Activated CD8-positive, alpha-beta T cell treated with anti-CD3 and anti-CD28 coated beads for 36 hours (primary cell): ENCODE measurements at regions not wholly inside any gene's neighbourhood (a gene's known extent, or its start where the extent isn't known, plus 50 kb on each side); places are given as distances from the start of the nearest gene placed in this dataset.

Experiments used
- ATAC-seq: fragments of 200-7000 bp; cut with Tn5 transposase; one replicate; pipeline ENCODE4 v1.10.0; 2021; ENCODE audit warnings: mild to moderate bottlenecking, moderate library complexity
- CTCF ChIA-PET: fragments of 350-600 bp; sonication (Branson Sonifier 250); formaldehyde crosslinking; loops from one replicate; lab custom pipeline; 2021; ENCODE audit warnings: antibody characterized with exemption; lab: Charles Lee
- POLR2A ChIA-PET: fragments of 350-600 bp; sonication (Branson Sonifier 250); formaldehyde crosslinking; loops from one replicate; lab custom pipeline; 2021; ENCODE audit warnings: antibody characterized with exemption; lab: Charles Lee
- DNase-seq: peaks from one replicate; pipeline ENCODE4 v3.0.0-alpha.2; 2020
- H3K27ac Mint-ChIP-seq: one replicate; pipeline ENCODE4 v1.8.0; 2021; ENCODE audit warnings: mild to moderate bottlenecking, mixed read lengths
- H3K27me3 Mint-ChIP-seq: one replicate; pipeline ENCODE4 v1.8.0; 2021; ENCODE audit warnings: mixed read lengths
- H3K36me3 Mint-ChIP-seq: one replicate; pipeline ENCODE4 v1.8.0; 2021; ENCODE audit warnings: low read depth, mixed read lengths
- H3K4me1 Mint-ChIP-seq: one replicate; pipeline ENCODE4 v1.8.0; 2021; ENCODE audit warnings: low read depth, mixed read lengths
- H3K4me3 Mint-ChIP-seq: one replicate; pipeline ENCODE4 v1.8.0; 2021; ENCODE audit warnings: mild to moderate bottlenecking, moderate library complexity, mixed read lengths
- H3K9me3 Mint-ChIP-seq: one replicate; pipeline ENCODE4 v1.8.0; 2021; ENCODE audit warnings: mixed read lengths
- intact Hi-C: fragments of 100-400 bp; cut with micrococcal nuclease; formaldehyde crosslinking; loops from one replicate; pipeline ENCODE4 v1.10.0; 2022
- TF ChIP-seq, protein P1 (sequence below): fragments of 200-600 bp; IDR thresholded peaks from one replicate; pipeline ENCODE4 v1.8.0; 2022; ENCODE audit warnings: antibody characterized with exemption, mild to moderate bottlenecking

DNA sequence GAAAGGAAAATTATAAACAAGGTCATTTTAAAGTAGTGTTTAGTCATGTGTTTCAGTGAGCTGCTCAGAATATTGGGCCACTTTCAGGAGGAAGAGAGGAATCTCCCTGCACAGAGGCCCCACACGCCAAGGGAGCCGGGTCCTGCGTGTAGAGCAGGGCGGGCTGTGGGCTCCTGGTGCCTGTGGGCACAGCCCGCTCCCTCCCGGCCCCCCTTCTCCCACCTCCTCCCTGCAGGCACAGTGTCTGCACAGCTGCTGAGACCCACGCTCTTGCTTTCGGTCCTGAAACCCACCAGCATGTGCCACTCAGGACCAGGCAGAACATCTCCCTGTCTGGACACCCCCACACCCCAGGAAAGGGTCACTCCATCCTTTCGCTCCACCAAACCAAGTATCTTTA is 167.6 kb upstream of the SALL3 start:
- ChIA-PET CTCF (no interaction called here), POLR2A (no interaction called here)
- Mint-ChIP-seq H3K27me3 (peaks cover 10% of the 10 kb centered on the region), H3K9me3 (peaks cover 5% of the 10 kb centered on the region), H3K27ac (no peak overlapping the region), H3K36me3 (no peaks in the 10 kb centered on the region), H3K4me1 (no peaks in the 10 kb centered on the region), H3K4me3 (no peak overlapping the region)
- ATAC-seq (no peak), DNase-seq (no peak)
- TF ChIP-seq, protein P1, sequence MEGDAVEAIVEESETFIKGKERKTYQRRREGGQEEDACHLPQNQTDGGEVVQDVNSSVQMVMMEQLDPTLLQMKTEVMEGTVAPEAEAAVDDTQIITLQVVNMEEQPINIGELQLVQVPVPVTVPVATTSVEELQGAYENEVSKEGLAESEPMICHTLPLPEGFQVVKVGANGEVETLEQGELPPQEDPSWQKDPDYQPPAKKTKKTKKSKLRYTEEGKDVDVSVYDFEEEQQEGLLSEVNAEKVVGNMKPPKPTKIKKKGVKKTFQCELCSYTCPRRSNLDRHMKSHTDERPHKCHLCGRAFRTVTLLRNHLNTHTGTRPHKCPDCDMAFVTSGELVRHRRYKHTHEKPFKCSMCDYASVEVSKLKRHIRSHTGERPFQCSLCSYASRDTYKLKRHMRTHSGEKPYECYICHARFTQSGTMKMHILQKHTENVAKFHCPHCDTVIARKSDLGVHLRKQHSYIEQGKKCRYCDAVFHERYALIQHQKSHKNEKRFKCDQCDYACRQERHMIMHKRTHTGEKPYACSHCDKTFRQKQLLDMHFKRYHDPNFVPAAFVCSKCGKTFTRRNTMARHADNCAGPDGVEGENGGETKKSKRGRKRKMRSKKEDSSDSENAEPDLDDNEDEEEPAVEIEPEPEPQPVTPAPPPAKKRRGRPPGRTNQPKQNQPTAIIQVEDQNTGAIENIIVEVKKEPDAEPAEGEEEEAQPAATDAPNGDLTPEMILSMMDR, result no peak
- intact Hi-C loops, result no loop called here

DNA sequence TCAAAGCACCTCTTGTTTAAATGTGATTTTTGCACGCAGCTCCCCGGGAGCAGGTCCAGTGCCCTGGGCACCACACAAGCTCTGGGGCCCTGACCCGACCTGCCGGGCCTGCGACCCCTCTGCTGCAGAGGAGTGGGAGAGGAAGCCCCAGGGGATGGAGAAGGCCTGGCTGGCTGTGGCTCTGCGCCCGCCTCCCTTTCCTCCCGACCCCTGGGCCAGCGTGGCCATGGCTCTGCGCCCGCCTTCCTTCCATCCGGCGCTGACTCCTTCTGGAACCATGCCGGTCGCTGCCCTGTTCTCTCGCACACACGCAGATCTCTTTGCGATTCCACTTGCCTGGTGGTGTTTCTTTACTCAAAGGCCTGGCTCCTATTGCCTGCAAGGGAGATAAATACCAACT is 166.5 kb upstream of the SALL3 start:
- ATAC-seq (no peak), DNase-seq (no peak)
- H3K27me3 Mint-ChIP-seq, result peaks cover 10% of the 10 kb centered on the region
- H3K27ac Mint-ChIP-seq, result no peak overlapping the region
- ChIA-PET CTCF (interaction anchor here (0.7 kb wide), 1 partner anchor 14 kb away, joined by 3 read pairs; no protein-coding TSS in a partner anchor), POLR2A (interaction anchor here (0.5 kb wide), 1 partner anchor 25 kb away, joined by 4 read pairs; no protein-coding TSS in a partner anchor)
- intact Hi-C loops, result no loop called here
- H3K4me1 Mint-ChIP-seq, result no peaks in the 10 kb centered on the region
- H3K36me3 Mint-ChIP-seq, result no peaks in the 10 kb centered on the region
- TF ChIP-seq, protein P1, result no peak
- H3K9me3 Mint-ChIP-seq, result peaks cover 5% of the 10 kb centered on the region
- H3K4me3 Mint-ChIP-seq, result no peak overlapping the region

DNA sequence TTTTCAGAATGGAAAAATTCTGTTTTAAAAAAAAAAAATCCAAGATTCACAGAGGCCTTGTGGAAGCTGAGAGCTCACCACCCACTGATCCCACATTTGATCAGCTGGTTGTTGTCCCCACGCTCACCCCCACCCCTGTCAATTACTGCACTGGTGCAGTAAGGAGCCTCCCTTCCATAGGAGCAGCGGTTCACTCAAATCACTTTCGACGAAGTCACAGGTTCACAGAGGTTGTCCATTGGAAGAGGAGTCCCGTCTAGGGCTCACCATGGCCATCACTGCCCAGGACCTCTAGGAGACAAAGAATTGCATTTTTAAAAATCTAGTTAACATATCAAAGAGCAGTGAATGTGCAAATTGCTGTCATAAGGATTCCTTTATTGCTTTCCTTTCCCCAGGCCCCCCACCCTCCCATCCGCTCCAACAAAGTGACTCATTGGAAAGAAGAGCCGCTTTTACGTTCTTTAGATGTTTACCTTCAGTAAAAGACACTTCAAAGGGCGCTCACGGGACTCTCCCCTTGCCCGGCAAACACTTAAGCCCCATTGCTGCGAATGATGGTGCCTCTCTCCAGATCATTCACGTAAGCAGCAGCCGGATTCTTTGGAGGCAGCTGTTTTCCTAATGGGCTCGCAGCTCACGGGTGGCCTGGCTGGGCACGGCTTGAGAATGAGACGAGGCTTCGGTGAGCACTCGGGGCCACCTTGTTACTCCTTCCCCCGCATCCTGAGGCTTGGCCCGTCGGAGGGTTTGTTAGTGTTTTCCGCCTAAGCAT is 165.5 kb upstream of the SALL3 start:
- ChIA-PET POLR2A (no interaction called here), CTCF (interaction anchor here (0.7 kb wide), 1 partner anchor 15 kb away, joined by 3 read pairs; no protein-coding TSS in a partner anchor)
- H3K36me3 Mint-ChIP-seq, result no peaks in the 10 kb centered on the region
- DNase-seq (no peak), ATAC-seq (no peak)
- H3K27me3 Mint-ChIP-seq, result peaks cover 12% of the 10 kb centered on the region
- no peaks in the 10 kb centered on the region for H3K4me1 Mint-ChIP-seq
- TF ChIP-seq, protein P1, result no peak
- H3K27ac Mint-ChIP-seq, result no peak overlapping the region
- peaks cover 5% of the 10 kb centered on the region for H3K9me3 Mint-ChIP-seq
- intact Hi-C loops, result no loop called here
- no peak overlapping the region for H3K4me3 Mint-ChIP-seq

DNA sequence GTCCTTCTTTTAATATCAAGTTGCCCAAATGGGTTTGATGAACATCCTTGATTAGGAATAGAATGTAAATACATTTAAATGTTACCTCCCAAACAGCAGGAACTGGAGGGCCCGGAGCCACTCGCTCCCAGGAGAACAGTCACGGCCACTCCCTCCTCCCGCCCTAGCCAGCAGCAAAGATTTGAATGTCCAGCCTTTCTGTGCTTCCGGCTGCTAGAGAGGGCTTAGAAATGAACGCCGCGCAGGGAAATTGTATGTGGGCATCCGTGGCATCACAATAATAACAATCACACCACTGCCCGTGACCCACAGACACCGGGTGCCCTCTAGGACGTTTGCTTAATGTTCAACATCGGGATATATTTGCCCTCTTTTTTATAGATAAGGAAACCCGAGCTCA is 164.9 kb upstream of the SALL3 start:
- intact Hi-C loops, result no loop called here
- Mint-ChIP-seq H3K4me1 (no peaks in the 10 kb centered on the region), H3K4me3 (no peak overlapping the region), H3K36me3 (no peaks in the 10 kb centered on the region), H3K27me3 (peaks cover 12% of the 10 kb centered on the region), H3K27ac (no peak overlapping the region), H3K9me3 (peaks cover 3% of the 10 kb centered on the region)
- DNase-seq, result no peak
- no peak for ATAC-seq
- TF ChIP-seq, protein P1, result no peak
- ChIA-PET POLR2A (no interaction called here), CTCF (no interaction called here)

DNA sequence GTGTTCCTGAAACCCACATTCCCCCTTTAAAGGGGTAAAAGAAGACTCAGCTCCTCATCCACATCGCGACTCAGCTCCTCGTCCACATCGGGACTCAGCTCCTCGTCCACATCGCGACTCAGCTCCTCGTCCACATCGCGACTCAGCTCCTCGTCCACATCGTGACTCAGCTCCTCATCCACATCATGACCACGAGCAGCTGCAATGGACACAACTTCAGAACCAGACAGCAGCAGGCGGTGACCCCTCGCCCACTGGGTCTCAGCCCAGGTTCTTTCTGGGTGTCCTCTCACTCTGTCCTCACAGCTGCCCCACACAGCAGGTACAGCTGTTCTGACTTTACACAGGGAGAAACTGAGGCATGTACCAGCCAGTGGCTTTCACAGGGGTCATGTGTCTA is 163.5 kb upstream of the SALL3 start:
- H3K9me3 Mint-ChIP-seq, result no peaks in the 10 kb centered on the region
- CTCF ChIA-PET, result no interaction called here
- intact Hi-C loops, result no loop called here
- no peak overlapping the region for H3K4me3 Mint-ChIP-seq
- H3K27ac Mint-ChIP-seq, result no peak overlapping the region
- no peaks in the 10 kb centered on the region for H3K36me3 Mint-ChIP-seq
- DNase-seq (no peak), ATAC-seq (no peak)
- TF ChIP-seq, protein P1, result no peak
- POLR2A ChIA-PET, result no interaction called here
- no peaks in the 10 kb centered on the region for H3K4me1 Mint-ChIP-seq
- peaks cover 12% of the 10 kb centered on the region for H3K27me3 Mint-ChIP-seq
